Stomach (tissue), 4 donors: ENCODE measurements at regions not wholly inside any gene's neighbourhood (a gene's known extent, or its start where the extent isn't known, plus 50 kb on each side); places are given as distances from the start of the nearest gene placed in this dataset.

Source experiments
- EP300 ChIP-seq: sonication (generic); formaldehyde crosslinking; IDR thresholded peaks from one replicate; pipeline ENCODE4 v1.6.1; 2017; ENCODE audit warnings: antibody characterized with exemption
- POLR2AphosphoS5 ChIP-seq, 3 donors: sonication (generic); formaldehyde crosslinking; IDR thresholded peaks; one replicate each; pipeline ENCODE4 v1.6.1; 2016; ENCODE audit warnings: antibody characterized with exemption in 3 of 3
- TF ChIP-seq, protein P1 (sequence below), 7 experiments: fragments of 450-650 bp in 4 of 7; fragments of 200-600 bp in 3 of 7; sonication (generic) in 3 of 7; IDR thresholded peaks; one replicate each; pipeline ENCODE4 v1.5.1; 2016 to 2019; ENCODE audit warnings: antibody characterized with exemption in 7 of 7, control low read depth in 2 of 7, mild to moderate bottlenecking in 1 of 7

GRCh38 chr6:130677766-130678165 is 149.4 kb upstream of the SMLR1 start:
- TF ChIP-seq, protein P1, sequence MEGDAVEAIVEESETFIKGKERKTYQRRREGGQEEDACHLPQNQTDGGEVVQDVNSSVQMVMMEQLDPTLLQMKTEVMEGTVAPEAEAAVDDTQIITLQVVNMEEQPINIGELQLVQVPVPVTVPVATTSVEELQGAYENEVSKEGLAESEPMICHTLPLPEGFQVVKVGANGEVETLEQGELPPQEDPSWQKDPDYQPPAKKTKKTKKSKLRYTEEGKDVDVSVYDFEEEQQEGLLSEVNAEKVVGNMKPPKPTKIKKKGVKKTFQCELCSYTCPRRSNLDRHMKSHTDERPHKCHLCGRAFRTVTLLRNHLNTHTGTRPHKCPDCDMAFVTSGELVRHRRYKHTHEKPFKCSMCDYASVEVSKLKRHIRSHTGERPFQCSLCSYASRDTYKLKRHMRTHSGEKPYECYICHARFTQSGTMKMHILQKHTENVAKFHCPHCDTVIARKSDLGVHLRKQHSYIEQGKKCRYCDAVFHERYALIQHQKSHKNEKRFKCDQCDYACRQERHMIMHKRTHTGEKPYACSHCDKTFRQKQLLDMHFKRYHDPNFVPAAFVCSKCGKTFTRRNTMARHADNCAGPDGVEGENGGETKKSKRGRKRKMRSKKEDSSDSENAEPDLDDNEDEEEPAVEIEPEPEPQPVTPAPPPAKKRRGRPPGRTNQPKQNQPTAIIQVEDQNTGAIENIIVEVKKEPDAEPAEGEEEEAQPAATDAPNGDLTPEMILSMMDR (IDR thresholded peaks at IDR 0.05): no peak
- TF ChIP-seq EP300: no peak
- TF ChIP-seq POLR2AphosphoS5 (IDR thresholded peaks at IDR 0.05): no peak
